ENCODE measurements at regions not wholly inside any gene's neighbourhood (a gene's known extent, or its start where the extent isn't known, plus 50 kb on each side); places are given as distances from the start of the nearest gene placed in this dataset.

- peak in 8 of 56 donors; percentile 12 to 36 (median 24) for DNase-seq
Observed at GRCh38 chr16:85370881-85371651, 242.1 kb upstream of the GSE1 start.

- DNase-seq, result no peak
Observed at GRCh38 chr16:85371948-85372347, 241.2 kb upstream of the GSE1 start.

GRCh38 chr16:85372627-85373372, 240.3 kb upstream of the GSE1 start:
- DNase-seq, result no peak

- DNase-seq, result no peak
Observed at GRCh38 chr16:85373741-85374570, 239.2 kb upstream of the GSE1 start.

- DNase-seq, result no peak
Observed at GRCh38 chr16:85374571-85374872, 238.6 kb upstream of the GSE1 start.

GRCh38 chr16:85375282-85375681, 237.8 kb upstream of the GSE1 start:
- no peak for DNase-seq

- peak in 47 of 56 donors; percentile 8 to 77 (median 48) for DNase-seq
Observed at GRCh38 chr16:85376292-85377095, 236.6 kb upstream of the GSE1 start.

GRCh38 chr16:85377388-85378144, 235.6 kb upstream of the GSE1 start:
- DNase-seq, result no peak

GRCh38 chr16:85378145-85379040, 234.7 kb upstream of the GSE1 start:
- no peak for DNase-seq

GRCh38 chr16:85379041-85380001, 233.8 kb upstream of the GSE1 start:
- DNase-seq, result peak in 2 of 56 donors; percentile 13 to 20

GRCh38 chr16:85380002-85380395, 233.1 kb upstream of the GSE1 start:
- DNase-seq, result no peak

GRCh38 chr16:85380905-85381737, 232.0 kb upstream of the GSE1 start:
- DNase-seq, result no peak

GRCh38 chr16:85381738-85382592, 231.2 kb upstream of the GSE1 start:
- DNase-seq, result peak in 1 of 56 donors; percentile 19

- no peak for DNase-seq
Observed at GRCh38 chr16:85382717-85383118, 230.4 kb upstream of the GSE1 start.

- DNase-seq, result no peak
Observed at GRCh38 chr16:85383836-85384832, 229.0 kb upstream of the GSE1 start.

Measured in amygdala (tissue), 56 donors.